ES-I3 (cell line): ENCODE measurements at regions not wholly inside any gene's neighbourhood (a gene's known extent, or its start where the extent isn't known, plus 50 kb on each side); places are given as distances from the start of the nearest gene placed in this dataset.

Source experiments
- H3K36me3 ChIP-seq: 2 replicates; pipeline ENCODE4 v1.6.1; 2013; ENCODE audit warnings: mild to moderate bottlenecking, low read length, control low read depth, moderate library complexity; ENCODE audit not compliant: insufficient read depth
- H3K4me1 ChIP-seq: 2 replicates; pipeline ENCODE4 v1.6.1; 2013; ENCODE audit warnings: mild to moderate bottlenecking, control low read depth, low read length; ENCODE audit not compliant: insufficient read depth
- H3K9ac ChIP-seq: 2 replicates; pipeline ENCODE4 v1.6.1; 2013; ENCODE audit warnings: low read depth, mild to moderate bottlenecking, low read length, moderate library complexity
- H3K9me3 ChIP-seq: 2 replicates; pipeline ENCODE4 v1.6.1; 2013; ENCODE audit warnings: mild to moderate bottlenecking, low read length, moderate library complexity; ENCODE audit not compliant: control insufficient read depth, insufficient read depth

DNA sequence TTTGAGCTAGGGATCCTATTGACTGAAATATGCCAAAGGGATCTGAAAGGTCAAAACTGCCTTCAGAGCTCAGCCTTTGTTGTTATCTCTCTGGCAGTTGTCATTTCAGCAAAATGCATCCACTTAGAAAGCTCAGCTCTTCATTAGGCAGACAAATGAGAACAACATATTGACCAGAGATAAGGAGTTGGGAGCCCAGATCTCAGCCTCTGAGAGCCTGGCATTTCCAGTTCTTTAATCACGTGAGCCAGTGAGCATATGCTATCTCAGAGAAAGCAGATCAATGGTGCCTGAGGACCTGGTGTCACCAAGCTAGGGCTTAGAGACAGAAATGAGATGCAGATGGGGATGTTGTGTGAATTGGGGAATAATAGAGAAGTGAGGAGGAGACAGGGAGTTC lies 101.1 kb downstream of the DAD1 start:
- Histone ChIP-seq H3K4me1 (peaks cover 25% of the 10 kb centered on the region), H3K9ac (no peak overlapping the region), H3K9me3 (no peaks in the 10 kb centered on the region), H3K36me3 (no peaks in the 10 kb centered on the region)

DNA sequence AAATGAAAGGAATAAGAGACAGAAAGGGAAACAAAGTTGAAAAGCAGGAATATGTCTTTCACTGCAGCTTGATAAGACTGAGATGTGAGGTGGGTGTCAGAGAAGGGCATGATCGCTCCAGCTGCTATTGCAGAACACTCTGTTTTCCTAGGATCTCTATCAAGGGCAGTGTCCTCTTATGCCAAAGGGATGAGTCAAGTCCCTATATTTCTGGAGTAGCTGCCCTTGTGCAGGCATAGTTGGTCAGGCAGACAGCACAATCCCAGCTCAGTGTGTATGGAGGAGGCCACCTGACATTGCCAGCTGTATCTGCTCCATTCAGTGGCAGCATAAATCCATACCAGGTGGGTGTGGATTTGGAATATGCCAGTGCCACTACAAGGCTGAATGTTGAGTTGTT lies 101.6 kb downstream of the DAD1 start:
- Histone ChIP-seq H3K36me3 (no peaks in the 10 kb centered on the region), H3K4me1 (peaks cover 23% of the 10 kb centered on the region), H3K9ac (no peak overlapping the region), H3K9me3 (no peaks in the 10 kb centered on the region)

DNA sequence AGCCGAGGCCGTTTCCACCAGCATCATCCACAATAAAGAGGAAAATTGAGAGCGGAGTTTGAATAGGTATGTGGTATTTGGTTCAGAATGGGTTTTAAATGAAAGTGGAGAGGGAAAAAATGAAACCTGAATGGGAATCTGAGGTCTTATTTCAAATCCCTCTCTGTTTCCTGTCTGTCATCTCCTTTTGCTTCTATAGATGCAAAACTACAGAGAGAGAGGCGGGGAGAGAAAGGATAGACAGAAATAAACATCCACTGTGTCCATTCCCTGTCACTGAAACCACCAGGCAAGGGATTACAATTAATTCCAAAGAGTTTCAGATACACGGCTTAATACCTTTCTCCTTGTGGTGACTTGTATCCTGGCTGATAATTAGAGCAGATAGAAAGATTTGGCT lies 102.3 kb downstream of the DAD1 start:
- Histone ChIP-seq H3K9ac (no peak overlapping the region), H3K9me3 (no peaks in the 10 kb centered on the region), H3K36me3 (no peaks in the 10 kb centered on the region), H3K4me1 (peaks cover 22% of the 10 kb centered on the region)

DNA sequence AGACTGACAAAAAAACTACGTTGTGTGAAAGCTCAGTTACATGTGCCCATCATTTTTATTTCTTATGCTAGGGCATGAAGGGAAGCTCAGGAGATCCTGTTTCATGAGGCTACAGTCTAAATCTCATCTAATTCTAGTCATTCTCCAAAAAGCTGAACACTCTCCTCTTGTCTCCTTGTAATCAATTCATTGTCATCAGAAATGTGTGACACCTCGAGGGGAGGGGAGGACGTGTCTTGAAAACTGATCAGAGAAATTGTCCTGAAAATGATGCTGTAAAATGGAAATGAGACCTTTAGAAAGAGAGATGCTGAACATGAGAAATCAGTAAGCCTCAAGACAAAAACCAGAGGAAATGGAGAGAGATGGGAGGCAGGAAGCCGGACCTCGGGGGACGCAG lies 103.4 kb downstream of the DAD1 start:
- Histone ChIP-seq H3K9me3 (no peaks in the 10 kb centered on the region), H3K9ac (no peak overlapping the region), H3K4me1 (peaks cover 25% of the 10 kb centered on the region), H3K36me3 (no peaks in the 10 kb centered on the region)

DNA sequence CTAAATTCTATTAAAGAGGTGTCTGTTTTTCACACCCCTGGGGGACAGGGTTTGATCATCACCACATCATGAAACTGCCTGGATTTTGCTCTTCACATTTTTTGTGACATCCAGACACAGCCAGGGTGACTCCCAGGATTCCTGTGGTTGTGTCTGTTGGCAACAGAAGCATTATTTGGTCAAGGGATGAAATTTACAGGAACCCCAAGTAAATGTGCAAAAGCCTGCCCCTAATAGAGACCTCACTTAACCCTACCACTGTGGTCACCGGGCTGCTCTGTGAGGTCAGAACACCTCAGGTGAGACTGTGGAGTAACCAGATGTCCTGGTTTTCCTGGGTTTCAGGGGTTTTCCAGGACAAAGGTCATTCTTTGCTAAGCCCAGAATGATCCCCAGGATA lies 103.8 kb downstream of the DAD1 start:
- peaks cover 25% of the 10 kb centered on the region for H3K4me1 ChIP-seq

DNA sequence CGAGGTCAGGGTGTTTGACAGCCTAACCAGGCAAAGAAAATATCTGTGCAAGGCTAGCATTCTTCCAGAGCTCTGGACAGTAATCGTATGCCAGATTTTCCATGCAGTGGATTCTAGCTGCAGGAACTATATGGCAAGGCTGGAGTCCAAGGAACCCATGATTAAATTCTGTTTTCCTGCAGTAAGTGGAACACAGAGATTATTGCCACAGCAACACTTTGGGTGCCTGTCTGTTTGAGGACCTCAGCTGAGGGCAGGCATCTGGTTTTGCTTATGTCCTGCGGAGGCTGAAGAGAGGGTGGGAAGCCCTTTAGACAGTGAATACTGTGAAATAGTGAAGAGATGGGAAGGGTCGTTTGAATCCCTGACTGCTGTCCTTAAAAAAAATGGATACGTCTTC lies 104.4 kb downstream of the DAD1 start:
- Histone ChIP-seq H3K4me1 (peaks cover 26% of the 10 kb centered on the region), H3K9ac (no peak overlapping the region), H3K36me3 (no peaks in the 10 kb centered on the region), H3K9me3 (no peaks in the 10 kb centered on the region)

More for the DNA sequence above, 103.8 kb downstream of the DAD1 start:
- no peak overlapping the region for H3K9ac ChIP-seq
- no peaks in the 10 kb centered on the region for H3K36me3 ChIP-seq
- H3K9me3 ChIP-seq: no peaks in the 10 kb centered on the region

DNA sequence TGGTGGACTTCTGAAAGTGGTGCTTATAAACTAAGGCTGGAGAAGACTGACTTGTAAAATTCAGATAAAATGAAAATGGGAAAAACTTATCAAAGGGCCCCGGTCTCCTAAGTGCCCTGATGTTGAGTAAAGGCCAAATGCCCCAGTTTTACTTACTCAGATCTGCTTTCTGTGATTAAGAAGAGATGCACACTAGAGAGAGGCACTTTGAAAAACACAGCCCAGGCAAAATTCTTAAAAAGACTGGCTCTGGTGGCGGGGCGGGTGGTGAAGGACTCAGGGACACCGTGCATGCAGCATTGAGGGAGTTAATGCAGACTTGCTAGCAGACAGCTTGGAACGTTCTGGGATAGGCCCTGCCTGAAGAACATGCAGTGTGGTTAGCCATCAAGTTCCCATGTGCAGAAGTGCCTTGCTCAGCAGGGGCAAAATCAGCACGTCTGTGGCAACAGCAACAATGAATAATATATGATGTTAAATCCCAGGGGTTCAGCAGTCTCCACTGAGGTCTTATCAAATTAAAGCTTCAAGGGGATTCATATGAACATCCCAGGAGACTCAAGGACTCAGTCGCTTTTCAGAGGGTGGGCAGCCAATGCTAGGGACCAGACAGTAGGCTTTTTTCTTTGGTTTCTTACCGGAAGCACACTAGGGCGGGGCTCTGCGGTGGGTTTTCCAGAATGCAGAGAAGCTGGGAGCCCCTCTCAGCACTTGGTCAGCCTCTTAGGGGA lies 105.0 kb downstream of the DAD1 start:
- Histone ChIP-seq H3K36me3 (no peaks in the 10 kb centered on the region), H3K9ac (no peak overlapping the region), H3K9me3 (no peaks in the 10 kb centered on the region), H3K4me1 (peaks cover 30% of the 10 kb centered on the region)

DNA sequence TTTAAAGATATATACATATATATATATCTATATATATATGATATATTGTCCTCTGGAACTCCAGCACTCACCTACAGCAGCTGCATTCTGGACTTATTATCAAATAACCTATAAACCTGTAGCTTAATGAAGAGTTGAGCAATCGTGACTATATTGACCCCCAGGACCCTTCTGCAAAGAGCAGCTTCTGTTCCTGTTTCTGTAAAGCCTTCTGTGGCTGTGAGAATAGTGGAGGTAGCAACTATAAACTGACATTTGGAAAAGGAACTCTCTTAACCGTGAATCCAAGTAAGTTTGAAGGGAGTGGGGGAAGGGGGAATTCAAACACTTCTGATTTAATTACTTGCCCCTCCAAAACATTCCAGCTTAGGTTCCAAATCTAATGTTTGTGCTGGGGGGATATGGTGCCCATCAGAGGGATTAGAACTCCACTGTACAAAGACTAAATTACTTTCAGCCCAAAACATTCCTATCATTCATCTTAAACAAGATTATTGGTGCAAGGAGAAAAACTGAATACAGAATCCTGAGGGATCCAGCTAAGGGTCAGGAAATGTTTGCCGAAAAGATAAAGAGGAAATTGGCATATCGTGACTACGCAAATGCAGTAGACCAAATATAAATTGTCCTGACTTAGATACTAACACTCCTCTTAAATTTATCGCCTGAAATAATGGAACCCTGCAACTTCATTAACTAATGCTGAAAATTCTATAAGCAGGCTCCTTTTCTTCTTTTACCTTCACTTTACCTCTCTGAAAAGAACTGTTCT lies 106.1 kb downstream of the DAD1 start:
- Histone ChIP-seq H3K36me3 (no peaks in the 10 kb centered on the region), H3K9me3 (no peaks in the 10 kb centered on the region), H3K9ac (no peak overlapping the region), H3K4me1 (peaks cover 35% of the 10 kb centered on the region)

DNA sequence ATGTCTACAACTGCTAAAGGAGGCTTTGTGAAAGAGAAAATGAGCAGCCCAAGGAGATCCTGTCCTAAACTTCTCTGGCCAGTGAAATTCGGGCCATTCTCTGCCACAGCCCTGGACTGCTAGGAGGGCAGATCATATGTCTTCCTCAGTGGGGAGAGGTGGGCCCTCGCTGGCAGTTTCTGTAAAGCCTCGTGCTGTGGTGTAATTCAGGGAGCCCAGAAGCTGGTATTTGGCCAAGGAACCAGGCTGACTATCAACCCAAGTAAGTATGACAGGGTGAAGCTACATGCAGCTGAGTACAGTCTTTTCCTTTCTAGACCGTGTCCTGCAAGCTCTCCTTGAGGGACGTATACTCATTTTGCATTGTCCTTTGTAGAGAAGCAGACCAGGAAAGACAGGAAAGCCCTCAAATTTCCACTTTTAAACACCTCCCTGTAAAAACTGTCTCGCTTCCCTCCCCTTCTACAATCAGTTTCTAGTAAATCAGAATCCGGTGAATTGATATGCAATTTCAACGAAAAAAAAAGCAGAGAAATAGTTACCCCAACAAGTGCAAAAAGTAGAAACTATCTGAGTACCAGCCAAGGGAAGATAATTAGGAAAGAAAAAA lies 106.8 kb downstream of the DAD1 start:
- Histone ChIP-seq H3K9ac (no peak overlapping the region), H3K9me3 (no peaks in the 10 kb centered on the region), H3K36me3 (no peaks in the 10 kb centered on the region), H3K4me1 (peaks cover 35% of the 10 kb centered on the region)

DNA sequence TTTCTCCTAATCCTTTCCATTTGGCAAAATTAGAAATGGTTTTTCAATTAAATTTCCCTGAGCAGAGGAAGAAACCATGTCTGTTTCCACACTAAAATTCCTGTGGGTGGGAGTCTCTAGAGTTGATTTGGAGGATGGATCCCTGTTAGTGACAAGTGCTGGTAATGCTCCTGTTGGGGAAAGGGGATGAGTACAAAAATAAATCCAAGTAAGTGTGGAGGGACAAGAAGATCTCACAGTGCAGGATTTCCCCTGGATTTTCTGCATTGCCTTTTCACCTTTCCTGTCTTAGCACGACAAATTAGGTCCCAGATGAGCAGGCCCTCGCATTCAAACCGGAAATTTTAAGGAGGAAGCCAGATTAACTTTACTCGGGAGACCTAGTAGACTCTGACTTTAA lies 107.5 kb downstream of the DAD1 start:
- Histone ChIP-seq H3K9me3 (no peaks in the 10 kb centered on the region), H3K4me1 (peaks cover 38% of the 10 kb centered on the region), H3K36me3 (no peaks in the 10 kb centered on the region), H3K9ac (no peak overlapping the region)

DNA sequence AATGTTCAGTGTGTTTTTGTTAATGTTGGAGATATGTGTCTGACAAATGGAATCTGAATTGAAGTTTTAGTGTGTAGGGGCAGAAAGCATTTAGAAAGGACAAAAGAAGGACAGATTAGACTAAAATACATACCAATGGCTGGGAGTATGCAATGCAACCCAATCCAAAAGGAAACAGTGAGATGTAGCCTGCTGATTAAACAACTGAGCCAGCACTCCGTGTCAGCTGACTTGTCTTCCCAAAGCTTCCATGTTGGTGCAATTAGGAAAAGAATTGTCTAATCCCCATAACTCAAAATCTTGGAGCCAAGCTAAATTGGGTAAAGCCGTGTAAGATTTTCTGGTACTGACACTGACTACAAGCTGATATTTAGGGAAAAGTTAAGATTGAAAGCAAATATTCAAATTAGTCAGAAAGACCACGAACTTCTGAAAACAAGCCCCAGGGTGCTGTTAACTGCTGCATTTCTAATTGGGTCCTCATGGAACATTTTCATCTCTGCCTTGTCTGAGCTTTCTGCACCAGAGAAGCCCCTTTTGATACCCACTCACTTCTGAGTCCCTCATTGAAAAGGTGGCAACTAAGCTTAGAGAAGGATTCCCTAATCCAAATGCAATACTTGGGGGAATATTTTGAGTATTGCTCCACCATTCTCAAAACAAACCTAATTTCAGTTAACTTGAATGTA lies 109.1 kb downstream of the DAD1 start:
- Histone ChIP-seq H3K4me1 (peaks cover 42% of the 10 kb centered on the region), H3K9me3 (no peaks in the 10 kb centered on the region), H3K9ac (no peak overlapping the region), H3K36me3 (no peaks in the 10 kb centered on the region)

DNA sequence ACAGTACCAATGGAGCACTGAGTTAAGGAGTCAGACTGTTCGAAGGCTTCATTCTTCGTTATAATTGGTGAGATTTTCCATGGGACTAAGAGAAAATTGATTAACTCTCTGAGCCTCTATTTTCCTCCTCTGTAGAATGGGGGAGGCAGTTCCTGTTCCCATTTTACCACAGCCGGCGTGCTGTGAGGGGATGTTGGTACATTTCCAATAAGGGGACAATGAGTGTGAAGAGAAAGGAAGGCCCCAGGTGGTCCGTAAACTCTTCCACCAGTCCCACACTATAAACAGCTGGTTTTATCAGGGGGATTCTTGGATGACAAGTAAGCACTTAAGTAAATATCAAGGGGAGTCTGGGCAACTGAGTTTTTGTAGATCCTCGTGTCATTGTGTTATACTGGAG lies 109.9 kb downstream of the DAD1 start:
- Histone ChIP-seq H3K9ac (no peak overlapping the region), H3K9me3 (no peaks in the 10 kb centered on the region), H3K36me3 (no peaks in the 10 kb centered on the region), H3K4me1 (peaks cover 42% of the 10 kb centered on the region)

DNA sequence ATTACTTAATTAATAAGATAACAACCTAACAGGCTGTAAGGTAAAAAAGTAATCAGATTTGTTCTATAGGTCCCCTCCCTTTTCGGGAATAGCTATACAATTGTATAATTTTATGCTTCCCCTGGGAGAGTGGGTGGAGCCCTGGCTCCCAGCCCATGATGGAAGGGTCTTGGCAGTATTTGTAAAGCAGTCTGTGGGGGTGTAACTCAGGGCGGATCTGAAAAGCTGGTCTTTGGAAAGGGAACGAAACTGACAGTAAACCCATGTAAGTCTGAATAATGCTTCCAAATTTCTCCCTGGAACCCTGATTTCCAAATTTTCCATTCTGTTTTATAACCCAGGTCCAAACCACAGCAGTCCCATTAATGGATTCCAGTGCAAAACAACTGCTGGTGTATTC lies 110.4 kb downstream of the DAD1 start:
- Histone ChIP-seq H3K9ac (no peak overlapping the region), H3K4me1 (peaks cover 42% of the 10 kb centered on the region), H3K36me3 (no peaks in the 10 kb centered on the region), H3K9me3 (no peaks in the 10 kb centered on the region)

DNA sequence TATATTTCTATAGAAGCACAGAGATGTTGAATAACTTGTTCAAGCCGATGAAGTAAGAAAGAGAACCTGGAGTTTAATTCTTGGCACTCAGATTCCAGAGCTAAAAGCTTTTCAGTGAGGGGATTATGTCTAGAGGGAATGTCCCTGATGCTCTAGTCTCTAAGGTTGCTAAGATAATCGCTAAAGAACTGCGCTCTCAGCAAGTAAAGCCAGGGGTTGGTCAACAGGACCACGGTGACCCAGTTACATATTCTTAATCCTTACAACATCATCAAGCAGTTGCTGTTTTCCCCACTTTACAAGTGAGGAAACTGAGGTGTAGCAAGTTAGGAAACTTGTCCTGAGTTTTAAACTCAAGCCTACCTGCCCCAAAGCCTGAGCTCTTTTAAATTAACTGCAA lies 110.8 kb downstream of the DAD1 start:
- no peaks in the 10 kb centered on the region for H3K9me3 ChIP-seq
- H3K9ac ChIP-seq: no peak overlapping the region
- H3K36me3 ChIP-seq: no peaks in the 10 kb centered on the region
- peaks cover 42% of the 10 kb centered on the region for H3K4me1 ChIP-seq
